ENCODE measurements at regions not wholly inside any gene's neighbourhood (a gene's known extent, or its start where the extent isn't known, plus 50 kb on each side); places are given as distances from the start of the nearest gene placed in this dataset.
"Not testable (repeated sequence)": the region's sequence is repeated elsewhere in the genome, so short reads cannot be mapped to it uniquely, and the experiment has no call there.

GRCh38 chr7:65647153-65647964 lies 225.5 kb upstream of the VKORC1L1 start:
- not testable (repeated sequence) for H3K79me2 ChIP-seq (ENCODE audit: insufficient read depth, low read length); H3F3A ChIP-seq (ENCODE audit: insufficient read depth, low read length); H3K27ac ChIP-seq (ENCODE audit: low read depth, low read length, poor library complexity, severe bottlenecking); H3K9ac ChIP-seq (ENCODE audit: low read length); H2AFZ ChIP-seq (ENCODE audit: low read length); H3K4me1 ChIP-seq (ENCODE audit: insufficient read depth, low read length, severe bottlenecking); H3K9me2 ChIP-seq (ENCODE audit: low read depth, low read length); H4K20me1 ChIP-seq (ENCODE audit: insufficient read depth, low read length); H3K4me2 ChIP-seq (ENCODE audit: low read length); H3K9me3 ChIP-seq (ENCODE audit: low read length); H3K4me3 ChIP-seq (ENCODE audit: low read depth, low read length, poor library complexity, severe bottlenecking); H3K36me3 ChIP-seq (ENCODE audit: insufficient read depth, low read length); H3K27me3 ChIP-seq (ENCODE audit: insufficient read depth, low read length)

GRCh38 chr7:65651174-65651573 lies 221.7 kb upstream of the VKORC1L1 start:
- H3K4me3 ChIP-seq (ENCODE audit: low read depth, low read length, poor library complexity, severe bottlenecking); H4K20me1 ChIP-seq (ENCODE audit: insufficient read depth, low read length); H3K79me2 ChIP-seq (ENCODE audit: insufficient read depth, low read length); H3K36me3 ChIP-seq (ENCODE audit: insufficient read depth, low read length); H3K4me2 ChIP-seq (ENCODE audit: low read length); H3K9ac ChIP-seq (ENCODE audit: low read length); H3K9me3 ChIP-seq (ENCODE audit: low read length); H3K9me2 ChIP-seq (ENCODE audit: low read depth, low read length); H3K27ac ChIP-seq (ENCODE audit: low read depth, low read length, poor library complexity, severe bottlenecking); H3K27me3 ChIP-seq (ENCODE audit: insufficient read depth, low read length); H3F3A ChIP-seq (ENCODE audit: insufficient read depth, low read length); H2AFZ ChIP-seq (ENCODE audit: low read length); H3K4me1 ChIP-seq (ENCODE audit: insufficient read depth, low read length, severe bottlenecking): not testable (repeated sequence)

- H3F3A ChIP-seq (ENCODE audit: insufficient read depth, low read length); H3K27ac ChIP-seq (ENCODE audit: low read depth, low read length, poor library complexity, severe bottlenecking); H3K36me3 ChIP-seq (ENCODE audit: insufficient read depth, low read length); H3K79me2 ChIP-seq (ENCODE audit: insufficient read depth, low read length); H3K4me1 ChIP-seq (ENCODE audit: insufficient read depth, low read length, severe bottlenecking); H3K27me3 ChIP-seq (ENCODE audit: insufficient read depth, low read length); H4K20me1 ChIP-seq (ENCODE audit: insufficient read depth, low read length); H3K4me3 ChIP-seq (ENCODE audit: low read depth, low read length, poor library complexity, severe bottlenecking); H3K4me2 ChIP-seq (ENCODE audit: low read length); H3K9me2 ChIP-seq (ENCODE audit: low read depth, low read length); H3K9me3 ChIP-seq (ENCODE audit: low read length); H2AFZ ChIP-seq (ENCODE audit: low read length); H3K9ac ChIP-seq (ENCODE audit: low read length): not testable (repeated sequence)
Measured at GRCh38 chr7:65651826-65652592, 220.9 kb upstream of the VKORC1L1 start.

- not testable (repeated sequence) for H3F3A ChIP-seq (ENCODE audit: insufficient read depth, low read length); H3K4me1 ChIP-seq (ENCODE audit: insufficient read depth, low read length, severe bottlenecking); H3K9ac ChIP-seq (ENCODE audit: low read length); H3K4me2 ChIP-seq (ENCODE audit: low read length); H4K20me1 ChIP-seq (ENCODE audit: insufficient read depth, low read length); H3K79me2 ChIP-seq (ENCODE audit: insufficient read depth, low read length); H3K27ac ChIP-seq (ENCODE audit: low read depth, low read length, poor library complexity, severe bottlenecking); H3K9me2 ChIP-seq (ENCODE audit: low read depth, low read length); H3K9me3 ChIP-seq (ENCODE audit: low read length); H3K27me3 ChIP-seq (ENCODE audit: insufficient read depth, low read length); H3K36me3 ChIP-seq (ENCODE audit: insufficient read depth, low read length); H2AFZ ChIP-seq (ENCODE audit: low read length); H3K4me3 ChIP-seq (ENCODE audit: low read depth, low read length, poor library complexity, severe bottlenecking)
Measured at GRCh38 chr7:65652669-65653068, 220.2 kb upstream of the VKORC1L1 start.

GRCh38 chr7:65656494-65657188 lies 216.2 kb upstream of the VKORC1L1 start:
- not testable (repeated sequence) for H3K36me3 ChIP-seq (ENCODE audit: insufficient read depth, low read length); H3K27me3 ChIP-seq (ENCODE audit: insufficient read depth, low read length); H3K9ac ChIP-seq (ENCODE audit: low read length); H3K4me1 ChIP-seq (ENCODE audit: insufficient read depth, low read length, severe bottlenecking); H2AFZ ChIP-seq (ENCODE audit: low read length); H3F3A ChIP-seq (ENCODE audit: insufficient read depth, low read length); H3K4me2 ChIP-seq (ENCODE audit: low read length); H3K9me2 ChIP-seq (ENCODE audit: low read depth, low read length); H4K20me1 ChIP-seq (ENCODE audit: insufficient read depth, low read length); H3K79me2 ChIP-seq (ENCODE audit: insufficient read depth, low read length); H3K9me3 ChIP-seq (ENCODE audit: low read length); H3K27ac ChIP-seq (ENCODE audit: low read depth, low read length, poor library complexity, severe bottlenecking); H3K4me3 ChIP-seq (ENCODE audit: low read depth, low read length, poor library complexity, severe bottlenecking)

- H3K9me2 ChIP-seq (ENCODE audit: low read depth, low read length); H3K4me3 ChIP-seq (ENCODE audit: low read depth, low read length, poor library complexity, severe bottlenecking); H3K27me3 ChIP-seq (ENCODE audit: insufficient read depth, low read length); H3K79me2 ChIP-seq (ENCODE audit: insufficient read depth, low read length); H3F3A ChIP-seq (ENCODE audit: insufficient read depth, low read length); H3K9ac ChIP-seq (ENCODE audit: low read length); H2AFZ ChIP-seq (ENCODE audit: low read length); H3K4me1 ChIP-seq (ENCODE audit: insufficient read depth, low read length, severe bottlenecking); H4K20me1 ChIP-seq (ENCODE audit: insufficient read depth, low read length); H3K36me3 ChIP-seq (ENCODE audit: insufficient read depth, low read length); H3K27ac ChIP-seq (ENCODE audit: low read depth, low read length, poor library complexity, severe bottlenecking); H3K9me3 ChIP-seq (ENCODE audit: low read length); H3K4me2 ChIP-seq (ENCODE audit: low read length): not testable (repeated sequence)
Measured at GRCh38 chr7:65683362-65683761, 189.5 kb upstream of the VKORC1L1 start.

- not testable (repeated sequence) for H3K36me3 ChIP-seq (ENCODE audit: insufficient read depth, low read length); H3K4me1 ChIP-seq (ENCODE audit: insufficient read depth, low read length, severe bottlenecking); H3K9ac ChIP-seq (ENCODE audit: low read length); H3K4me3 ChIP-seq (ENCODE audit: low read depth, low read length, poor library complexity, severe bottlenecking); H3K79me2 ChIP-seq (ENCODE audit: insufficient read depth, low read length); H3K27ac ChIP-seq (ENCODE audit: low read depth, low read length, poor library complexity, severe bottlenecking); H2AFZ ChIP-seq (ENCODE audit: low read length); H3K27me3 ChIP-seq (ENCODE audit: insufficient read depth, low read length); H4K20me1 ChIP-seq (ENCODE audit: insufficient read depth, low read length); H3F3A ChIP-seq (ENCODE audit: insufficient read depth, low read length); H3K4me2 ChIP-seq (ENCODE audit: low read length); H3K9me3 ChIP-seq (ENCODE audit: low read length); H3K9me2 ChIP-seq (ENCODE audit: low read depth, low read length)
Measured at GRCh38 chr7:65699026-65699714, 173.7 kb upstream of the VKORC1L1 start.
